ENCODE measurements at regions not wholly inside any gene's neighbourhood (a gene's known extent, or its start where the extent isn't known, plus 50 kb on each side); places are given as distances from the start of the nearest gene placed in this dataset.

GRCh38 chr12:125193376-125194152 is 128.3 kb downstream of the AACS start:
- DNase-seq = no peak

GRCh38 chr12:125194163-125194773 is 129.0 kb downstream of the AACS start:
- DNase-seq = no peak

- DNase-seq = no peak
These were observed 129.8 kb downstream of the AACS start for GRCh38 chr12:125194987-125195386.

GRCh38 chr12:125197326-125197725 is 132.1 kb downstream of the AACS start:
- DNase-seq = no peak

- DNase-seq = no peak
These were observed 133.4 kb downstream of the AACS start for GRCh38 chr12:125198652-125199051.

GRCh38 chr12:125201090-125201489 is 135.9 kb downstream of the AACS start:
- no peak for DNase-seq

- DNase-seq = no peak
These were observed 136.7 kb downstream of the AACS start for GRCh38 chr12:125201940-125202339.

GRCh38 chr12:125202421-125202820 is 137.2 kb downstream of the AACS start:
- no peak for DNase-seq

GRCh38 chr12:125203145-125203765 is 138.0 kb downstream of the AACS start:
- DNase-seq = no peak

- DNase-seq = no peak
These were observed 140.2 kb downstream of the AACS start for GRCh38 chr12:125205386-125205785.

- no peak for DNase-seq
These were observed 141.5 kb downstream of the AACS start for GRCh38 chr12:125206711-125207110.

GRCh38 chr12:125208334-125208733 is 143.1 kb downstream of the AACS start:
- DNase-seq = no peak

GRCh38 chr12:125208942-125209341 is 143.7 kb downstream of the AACS start:
- DNase-seq = no peak

- no peak for DNase-seq
These were observed 145.0 kb downstream of the AACS start for GRCh38 chr12:125210104-125210755.

GRCh38 chr12:125211464-125211863 is 146.2 kb downstream of the AACS start:
- DNase-seq = no peak

GRCh38 chr12:125214289-125214688 is 149.1 kb downstream of the AACS start:
- DNase-seq = no peak

- DNase-seq = no peak
These were observed 151.5 kb downstream of the AACS start for GRCh38 chr12:125216756-125217155.

- no peak for DNase-seq
These were observed 152.1 kb downstream of the AACS start for GRCh38 chr12:125217308-125217707.

GRCh38 chr12:125218952-125219351 is 153.7 kb downstream of the AACS start:
- no peak for DNase-seq

GRCh38 chr12:125220404-125221273 is 155.4 kb downstream of the AACS start:
- DNase-seq = no peak

- no peak for DNase-seq
These were observed 156.4 kb downstream of the AACS start for GRCh38 chr12:125221602-125222001.

- no peak for DNase-seq
These were observed 157.6 kb downstream of the AACS start for GRCh38 chr12:125222876-125223275.

- no peak for DNase-seq
These were observed 160.4 kb downstream of the AACS start for GRCh38 chr12:125225641-125226040.
